CD1c-positive myeloid dendritic cell (primary cell): ENCODE measurements at regions not wholly inside any gene's neighbourhood (a gene's known extent, or its start where the extent isn't known, plus 50 kb on each side); places are given as distances from the start of the nearest gene placed in this dataset.

Experiments
- DNase-seq: peaks from one replicate; pipeline ENCODE4 v3.0.0-alpha.2; 2016; ENCODE audit errors: extremely low spot score

DNA sequence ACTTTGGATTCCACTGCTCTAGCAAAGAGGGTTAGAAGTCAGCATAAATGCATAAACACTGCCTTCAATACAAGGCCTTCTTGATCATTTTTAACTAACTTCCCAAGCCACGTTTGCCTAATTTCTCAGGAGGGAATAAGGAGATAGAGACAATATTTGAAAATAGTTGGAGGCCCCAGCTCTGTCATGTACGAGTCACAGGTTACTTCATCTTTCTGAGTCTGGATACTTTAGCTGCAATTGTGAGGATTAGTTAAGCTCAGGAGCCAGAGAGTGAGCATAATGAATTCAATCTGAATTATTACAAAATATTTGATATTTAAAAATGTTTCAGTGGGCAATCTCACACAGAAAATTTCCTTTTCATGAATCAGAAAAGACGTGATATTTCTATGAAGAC lies 298.9 kb downstream of the SHOX2 start:
- no peak for DNase-seq

DNA sequence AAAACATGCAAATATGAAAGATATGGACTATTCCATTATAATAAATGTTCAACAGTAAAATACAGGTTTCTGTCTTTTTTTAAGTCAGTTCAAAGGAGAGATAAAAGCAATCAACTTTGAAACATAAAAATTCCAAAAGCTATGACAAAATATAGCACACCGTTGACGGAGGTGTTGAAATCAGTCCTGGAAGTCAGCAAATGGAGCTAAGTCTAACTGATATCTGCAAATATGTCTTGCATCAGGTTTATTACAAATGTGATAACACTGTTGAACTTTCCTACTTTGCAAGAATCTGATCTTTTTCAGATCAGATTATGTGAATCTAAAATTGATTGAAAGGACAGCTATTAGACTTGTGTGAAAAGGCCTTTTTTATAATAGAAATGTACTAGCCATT lies 300.7 kb downstream of the SHOX2 start:
- DNase-seq: no peak

DNA sequence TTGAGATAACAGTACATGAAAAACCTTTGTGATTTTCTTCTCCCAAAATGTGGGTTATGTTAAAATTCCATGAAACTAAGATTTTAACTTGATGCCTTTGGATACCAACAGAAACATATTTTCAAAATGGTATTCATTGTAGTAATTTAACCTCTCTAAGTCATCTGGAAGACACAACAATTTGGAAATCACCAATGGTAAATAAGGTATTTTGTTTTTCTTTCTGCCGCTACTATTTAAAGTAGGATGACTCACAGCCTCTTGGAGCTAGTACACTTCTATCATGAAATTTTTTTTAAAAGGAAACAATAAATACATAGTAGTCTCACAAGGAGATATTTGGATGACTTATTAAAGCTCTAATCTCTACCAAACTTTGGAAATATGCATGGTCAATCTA lies 291.6 kb upstream of the VEPH1 start:
- no peak for DNase-seq

DNA sequence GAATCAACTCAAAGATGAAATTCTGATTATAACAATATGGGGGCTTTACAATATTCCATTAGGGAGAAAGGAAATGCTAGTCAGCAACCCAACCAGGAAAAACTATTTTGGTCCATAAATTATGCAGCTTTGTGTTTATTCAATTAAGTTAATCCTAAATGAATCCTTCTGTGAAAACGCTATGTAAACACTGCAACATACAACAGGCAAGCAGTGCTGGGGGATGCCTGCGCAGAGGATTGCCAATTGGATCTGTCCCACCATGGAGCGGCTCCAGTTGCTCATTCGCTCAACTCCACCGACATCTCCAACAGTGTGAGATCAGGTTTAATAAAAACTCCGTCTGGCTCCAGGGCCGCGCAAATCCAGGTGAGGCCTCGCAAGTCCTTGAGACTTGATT lies 290.5 kb upstream of the VEPH1 start:
- DNase-seq: no peak

DNA sequence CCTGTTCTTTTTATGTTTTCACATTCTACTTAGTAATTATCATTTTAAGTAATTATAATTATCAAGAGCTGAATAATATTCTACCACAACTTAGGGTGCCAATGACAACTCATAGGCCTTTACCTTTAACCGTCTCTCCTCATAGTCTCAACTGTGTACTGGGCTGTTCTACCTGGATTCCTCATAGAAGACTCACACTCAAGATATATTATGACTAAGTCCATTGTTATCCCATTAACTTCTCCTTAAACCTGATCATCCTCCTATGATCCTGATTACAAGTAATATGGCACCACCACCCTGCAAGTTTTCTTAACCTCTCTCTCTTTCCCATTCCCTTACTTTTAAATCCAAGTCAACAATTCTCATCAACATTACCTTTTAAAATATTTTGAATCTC lies 285.9 kb upstream of the VEPH1 start:
- DNase-seq: no peak

DNA sequence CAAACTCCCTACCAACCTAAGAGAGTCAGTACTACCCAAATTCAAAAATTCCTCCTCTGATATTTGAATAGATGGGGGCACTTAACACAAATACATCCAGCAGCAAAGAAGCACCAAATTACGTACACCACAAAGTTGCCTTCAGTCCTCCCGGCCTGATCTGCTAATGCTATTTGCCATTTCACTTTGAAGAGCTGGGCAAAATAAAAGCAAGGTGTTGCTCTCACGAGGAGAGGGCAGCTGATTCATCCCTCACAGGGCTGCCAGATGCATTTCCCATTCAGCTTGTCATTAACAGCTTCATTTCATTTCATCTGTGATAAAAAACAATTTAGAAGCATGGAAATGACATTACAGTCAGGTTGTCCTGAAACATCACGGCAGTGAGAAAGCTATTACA lies 283.4 kb upstream of the VEPH1 start:
- no peak for DNase-seq

DNA sequence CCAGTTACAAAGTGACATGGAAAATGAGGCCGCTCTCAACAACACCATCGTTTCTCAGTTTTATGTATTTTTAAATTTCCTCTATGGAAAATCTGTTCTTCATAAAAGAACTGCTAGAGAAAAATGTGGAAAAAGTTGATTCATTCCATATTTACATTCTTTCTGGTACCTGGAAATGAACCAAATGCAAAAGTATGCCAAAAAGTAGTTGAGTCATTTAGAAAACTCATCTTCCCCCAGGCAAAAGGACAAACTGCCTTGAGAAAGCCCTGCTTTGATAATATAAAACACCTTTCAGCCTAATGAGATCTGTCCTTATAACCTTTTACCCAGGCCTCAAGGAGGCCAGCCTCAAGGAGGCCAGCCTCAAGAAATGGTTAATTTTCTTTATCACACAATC lies 283.0 kb upstream of the VEPH1 start:
- DNase-seq: no peak

DNA sequence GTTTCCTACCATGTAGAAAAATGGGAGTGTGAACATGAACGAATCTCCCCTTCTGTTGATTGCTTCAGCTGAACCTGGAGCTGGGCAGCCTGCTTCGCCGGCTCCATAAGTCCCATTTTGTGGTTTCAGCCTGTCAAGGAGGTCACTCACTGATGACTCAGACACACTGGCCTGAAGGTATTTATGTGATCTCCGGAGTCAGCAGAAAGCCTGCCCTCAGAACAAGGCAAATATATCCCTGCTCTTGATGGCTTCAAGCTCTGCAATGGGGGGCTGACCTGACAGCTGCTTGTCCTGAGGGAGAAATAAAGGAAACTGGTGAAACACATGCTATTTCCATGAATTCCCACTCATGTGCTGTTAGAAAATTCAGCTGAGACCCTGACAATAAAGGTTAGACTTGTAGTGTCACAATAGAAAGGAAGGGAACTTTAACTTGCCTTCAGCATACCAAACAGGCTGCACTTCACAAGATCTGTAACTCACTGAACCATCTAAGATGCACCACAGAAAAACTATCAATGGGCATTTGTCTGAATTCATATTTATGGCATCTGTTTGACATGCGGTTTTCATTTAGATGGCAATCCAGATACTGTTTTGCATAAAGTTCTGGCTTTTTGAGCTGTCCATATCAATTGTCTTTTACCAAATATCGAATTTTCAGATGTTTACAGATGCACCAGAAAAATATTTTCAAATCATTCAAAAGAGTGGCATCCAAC lies 282.0 kb upstream of the VEPH1 start:
- DNase-seq: no peak

DNA sequence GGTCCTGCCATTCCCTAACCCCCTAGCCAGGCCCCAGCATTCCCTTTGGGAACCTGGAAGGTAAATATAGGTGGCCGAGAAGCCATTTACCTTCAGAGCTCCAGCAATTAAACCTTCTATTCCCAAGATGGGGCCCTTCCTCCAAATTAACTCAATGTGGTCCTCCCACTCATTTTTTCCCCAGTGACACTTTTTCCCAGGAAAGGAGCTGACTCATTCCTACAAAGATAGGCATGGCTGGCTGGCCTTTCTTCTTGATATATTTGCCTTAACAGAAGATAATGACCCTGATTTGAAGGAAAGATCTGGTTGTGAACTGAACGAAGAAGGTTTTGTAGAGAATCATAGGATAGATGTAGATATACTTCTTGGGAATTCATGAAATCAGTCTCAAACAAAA lies 279.0 kb upstream of the VEPH1 start:
- no peak for DNase-seq

DNA sequence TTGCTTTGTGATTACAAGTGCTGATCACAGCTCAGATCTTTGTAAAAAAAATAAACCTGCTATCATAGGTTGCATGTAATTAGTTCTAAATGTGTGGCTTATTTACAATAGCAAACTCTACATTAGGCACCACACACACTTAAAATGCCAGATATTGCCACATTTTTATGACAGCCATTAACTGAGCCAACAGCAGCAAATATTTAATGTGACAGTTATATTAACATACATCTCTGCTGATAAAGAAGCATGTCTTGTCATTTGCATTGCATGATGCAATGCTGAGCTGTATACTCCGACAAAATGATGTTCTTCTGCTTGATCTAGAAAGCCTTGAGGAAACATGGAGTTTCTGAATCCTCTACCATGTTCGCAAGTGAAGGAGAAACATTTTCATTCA lies 273.6 kb upstream of the VEPH1 start:
- no peak for DNase-seq

DNA sequence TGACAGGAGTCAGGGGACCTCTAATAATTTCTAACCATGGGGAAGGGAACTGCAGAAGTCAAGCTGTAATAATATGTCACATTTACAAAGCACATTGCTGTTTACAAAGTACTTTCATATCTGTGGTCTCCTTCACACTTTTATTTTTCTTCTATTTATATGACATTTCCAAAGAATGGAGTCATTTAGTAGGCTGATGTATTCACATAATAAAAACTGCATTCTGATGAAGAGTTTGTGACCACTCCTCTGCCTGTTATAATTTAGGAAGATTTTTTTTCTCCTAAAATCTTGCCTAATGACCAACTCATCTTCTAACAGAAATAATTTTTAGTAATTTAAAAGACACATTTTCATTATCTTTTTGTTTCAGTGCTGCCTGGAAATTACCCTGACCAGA lies 272.2 kb upstream of the VEPH1 start:
- DNase-seq: no peak

DNA sequence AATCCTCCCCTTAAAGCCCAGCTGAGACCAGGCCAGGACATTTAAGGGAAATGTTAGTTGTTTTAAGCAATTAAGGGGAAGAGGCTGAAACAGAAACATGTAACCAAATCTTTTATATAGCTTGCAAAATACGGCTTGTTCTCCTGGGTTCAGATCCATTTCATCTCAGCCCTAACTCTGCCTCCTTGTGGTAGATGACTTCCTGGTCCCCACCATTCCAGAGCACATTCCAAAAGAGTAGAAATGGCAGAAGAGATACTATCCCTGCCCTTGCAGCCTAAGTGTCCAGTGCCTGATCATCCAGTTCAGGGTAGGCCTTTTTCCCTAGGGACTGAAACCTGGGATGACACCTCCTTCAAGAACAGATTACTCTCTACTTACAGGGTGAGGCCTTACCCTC lies 266.2 kb upstream of the VEPH1 start:
- no peak for DNase-seq

DNA sequence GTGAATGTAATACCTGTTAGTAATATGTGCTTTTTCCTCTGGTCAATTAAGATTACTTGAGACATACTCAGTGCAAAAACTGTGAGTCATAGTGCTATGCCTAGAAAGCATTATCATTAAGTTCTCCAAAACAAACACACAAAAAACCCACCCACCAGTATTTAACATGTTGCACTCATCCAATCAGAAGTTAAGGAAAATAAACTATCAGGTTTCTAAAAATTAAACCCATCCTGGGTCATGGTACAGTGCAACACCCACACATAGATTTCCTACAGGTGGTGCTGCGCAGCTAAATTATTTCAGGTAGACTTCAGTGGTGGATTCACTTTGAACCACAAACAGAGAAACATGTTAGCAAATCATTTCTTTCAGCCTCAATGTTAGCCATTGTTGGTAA lies 264.4 kb upstream of the VEPH1 start:
- DNase-seq: no peak

DNA sequence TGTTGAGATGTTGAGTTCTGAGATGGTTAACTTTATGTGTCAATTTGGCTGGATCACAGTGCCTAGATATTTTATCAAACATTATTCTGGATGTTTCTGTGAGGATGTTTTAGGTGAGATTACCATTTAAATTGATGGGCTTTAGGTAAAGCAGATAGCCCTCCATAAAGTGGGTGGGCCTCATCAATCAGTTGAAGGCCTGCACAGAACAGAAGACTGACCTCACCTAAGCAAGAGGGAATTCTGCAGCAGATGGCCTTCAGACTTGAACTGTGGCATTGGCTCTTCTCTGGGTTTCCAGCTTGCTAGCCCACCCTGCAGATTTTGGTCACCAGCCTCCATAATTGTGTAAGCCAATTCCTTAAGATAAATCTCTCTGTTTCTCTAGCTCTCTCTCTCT lies 260.4 kb upstream of the VEPH1 start:
- DNase-seq: no peak

DNA sequence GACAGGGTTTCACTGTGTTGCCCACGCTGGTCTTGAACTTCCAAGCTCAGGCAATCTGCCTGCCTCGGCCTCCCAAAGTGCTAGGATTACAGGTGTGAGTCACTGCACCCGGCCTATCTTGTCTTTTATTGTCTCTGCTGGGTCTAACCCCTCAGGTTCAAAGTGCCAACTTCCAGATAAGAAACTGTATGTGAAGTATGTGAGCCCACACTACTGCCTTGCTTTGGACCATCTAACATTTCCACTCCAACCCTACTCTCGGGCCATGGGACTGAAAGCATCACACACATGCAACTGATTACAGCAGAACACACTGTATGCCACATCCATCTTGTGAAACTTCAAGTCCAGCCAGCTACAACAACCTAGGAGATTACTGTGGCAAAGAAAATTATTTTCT lies 256.1 kb upstream of the VEPH1 start:
- DNase-seq: no peak

DNA sequence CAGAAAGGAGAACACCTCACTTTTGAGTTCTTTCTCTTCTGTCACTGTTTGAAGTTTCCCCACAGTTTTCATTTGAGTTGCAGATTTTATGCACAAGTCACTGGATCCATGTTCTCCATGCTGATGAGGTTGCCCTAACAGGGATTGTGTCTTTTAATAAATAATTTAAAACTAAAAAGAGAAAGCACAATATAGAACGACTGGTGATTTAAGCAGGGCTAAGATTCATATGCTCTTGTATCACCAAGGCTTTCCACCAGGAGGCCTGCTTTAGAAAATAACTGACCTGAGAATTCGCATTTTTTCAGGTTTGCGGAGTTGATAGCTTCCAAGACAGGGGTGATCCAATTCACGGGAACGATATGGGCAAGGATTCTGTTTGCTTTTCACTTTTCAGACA lies 252.0 kb upstream of the VEPH1 start:
- DNase-seq: no peak

DNA sequence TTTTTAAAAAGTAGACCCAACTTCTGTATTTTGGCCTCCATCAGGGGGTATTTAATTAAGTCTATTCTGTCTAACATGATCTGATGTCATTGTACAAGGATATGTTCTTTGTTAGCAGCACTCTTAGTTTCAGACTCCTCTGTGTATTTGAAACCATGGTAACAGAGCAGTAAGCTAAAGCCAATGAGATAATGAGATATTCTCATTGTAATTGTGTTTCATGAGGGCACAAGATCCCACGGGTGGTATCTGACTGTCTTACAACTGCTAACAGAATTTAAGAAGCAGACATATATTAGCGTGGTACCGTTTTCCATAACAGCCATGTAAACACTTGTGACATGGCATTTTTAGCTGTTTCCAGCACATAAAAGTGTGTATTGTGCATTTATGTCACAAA lies 251.2 kb upstream of the VEPH1 start:
- no peak for DNase-seq

DNA sequence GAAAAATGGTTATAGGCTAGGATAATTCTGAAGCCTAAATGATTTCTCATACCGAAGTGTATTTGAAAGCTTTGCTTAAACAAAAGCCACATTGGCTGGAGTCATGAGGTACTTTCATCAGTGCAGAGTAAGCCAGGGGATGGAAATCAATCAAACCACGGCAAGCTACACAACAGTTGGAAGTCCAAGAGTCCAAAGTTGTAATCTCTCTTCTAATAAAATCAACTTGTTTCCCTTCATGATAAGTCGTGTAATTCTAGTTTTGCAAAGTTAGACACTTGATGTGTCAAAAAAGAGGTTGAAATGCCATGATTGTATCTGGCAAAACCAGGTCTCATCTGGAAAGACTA lies 250.5 kb upstream of the VEPH1 start:
- no peak for DNase-seq

DNA sequence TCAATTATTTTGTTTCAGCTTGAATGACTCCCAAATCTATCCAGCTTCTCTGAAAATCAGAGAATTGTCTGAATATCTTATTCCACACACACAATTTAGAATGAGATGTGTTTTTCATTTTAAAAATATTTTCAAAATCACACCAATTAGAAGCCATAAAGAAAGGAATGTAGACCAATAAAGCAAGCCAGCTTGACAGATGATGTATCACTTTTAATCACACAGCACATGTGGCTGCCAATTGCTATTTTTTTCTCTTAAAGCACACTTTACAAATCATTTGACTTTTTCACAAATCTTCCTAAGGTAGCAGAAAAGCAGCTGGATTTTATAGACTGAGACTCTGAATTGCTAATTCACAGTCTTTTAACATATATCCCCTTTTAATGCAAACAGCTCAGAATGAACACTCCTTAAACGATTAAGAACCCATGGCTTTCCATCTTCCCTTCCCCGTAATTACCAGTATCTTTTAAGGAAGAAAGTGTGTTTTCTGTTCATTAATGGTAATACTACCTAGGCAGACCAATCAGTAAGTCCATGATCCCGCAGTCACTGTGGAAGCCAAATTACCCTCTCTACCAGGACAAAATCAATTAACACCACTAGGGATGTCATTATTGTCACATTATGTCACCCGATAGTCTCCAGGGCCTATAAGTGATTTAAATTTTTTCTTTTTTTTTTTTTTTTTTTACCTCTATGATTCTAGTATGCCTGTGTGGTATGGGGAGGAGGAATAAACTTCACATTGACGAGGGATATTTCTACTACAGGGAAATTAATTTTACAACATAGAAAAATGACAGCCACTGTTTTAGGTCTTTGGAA lies 250.0 kb upstream of the VEPH1 start:
- no peak for DNase-seq

DNA sequence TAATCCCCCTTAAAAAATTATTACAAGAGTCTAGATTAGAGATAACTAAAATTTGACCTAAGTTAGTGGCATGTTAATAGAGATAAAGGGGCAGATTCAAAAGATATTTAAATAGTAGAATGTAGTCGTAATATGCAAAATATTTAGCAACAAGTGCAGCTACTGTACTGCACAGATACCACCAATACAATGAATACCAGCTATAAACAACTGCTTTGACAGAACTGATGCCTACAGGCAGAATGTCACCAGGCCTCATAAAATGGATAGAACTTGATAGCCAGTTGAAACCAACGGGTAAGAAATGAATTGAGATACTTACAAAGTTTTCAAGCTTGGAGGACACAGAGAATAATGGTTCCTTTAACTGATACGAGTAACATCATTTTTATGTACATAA lies 249.3 kb upstream of the VEPH1 start:
- no peak for DNase-seq

DNA sequence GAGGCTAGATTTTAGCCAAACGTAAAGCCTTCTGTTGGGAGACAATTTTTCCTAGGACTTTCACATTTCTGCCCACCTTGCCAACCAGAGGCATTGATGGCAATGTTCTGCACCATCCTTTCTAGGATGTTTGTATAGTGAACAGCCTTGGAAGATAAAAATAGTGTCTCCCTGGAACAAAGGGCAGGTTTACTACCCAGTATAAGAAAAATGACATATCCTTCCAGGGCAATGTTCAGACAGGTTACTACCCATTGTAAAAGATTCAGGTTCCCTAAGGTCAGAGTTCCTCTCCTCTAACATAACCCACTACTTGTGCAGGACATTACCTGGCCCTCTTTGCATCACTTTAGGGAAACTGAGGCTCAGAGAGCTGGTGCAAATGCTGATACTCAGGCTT lies 248.2 kb upstream of the VEPH1 start:
- DNase-seq: no peak

DNA sequence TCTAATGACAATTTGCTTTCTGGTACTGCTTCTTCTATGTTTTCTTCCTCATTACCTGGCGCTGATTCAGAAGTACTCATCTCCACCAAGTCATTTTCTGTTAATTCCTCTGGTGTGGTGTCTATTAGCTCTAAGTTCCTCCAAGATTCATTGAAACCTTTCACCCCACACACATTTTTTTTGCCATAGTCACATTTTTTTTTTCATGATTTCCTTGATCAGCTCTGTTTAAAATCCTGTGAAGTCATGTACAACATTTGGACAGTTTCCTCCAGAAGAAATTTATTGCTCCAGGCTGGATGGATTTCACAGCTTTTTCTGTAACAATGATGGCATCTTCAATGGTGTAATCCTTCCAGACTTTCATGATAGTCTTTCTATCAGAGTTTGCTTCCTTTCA lies 243.2 kb upstream of the VEPH1 start:
- no peak for DNase-seq

DNA sequence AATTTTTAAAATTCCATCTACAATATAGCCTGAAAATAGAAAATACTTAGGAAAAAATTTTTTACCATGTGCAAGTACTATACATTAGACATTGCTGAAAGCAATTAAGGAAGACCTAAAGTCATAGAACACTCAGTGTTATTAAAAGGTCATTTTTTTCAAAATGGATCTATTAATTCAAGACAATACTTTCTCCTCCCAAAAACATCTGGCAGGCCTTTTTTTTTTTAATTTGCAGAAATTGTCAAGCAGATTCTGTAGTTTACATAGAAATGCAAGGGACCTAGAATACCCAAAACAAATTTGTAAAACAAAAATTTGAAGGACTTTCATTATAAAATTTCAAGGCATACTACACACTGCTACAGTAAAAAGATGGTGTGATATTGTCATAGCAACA lies 238.4 kb upstream of the VEPH1 start:
- DNase-seq: no peak

DNA sequence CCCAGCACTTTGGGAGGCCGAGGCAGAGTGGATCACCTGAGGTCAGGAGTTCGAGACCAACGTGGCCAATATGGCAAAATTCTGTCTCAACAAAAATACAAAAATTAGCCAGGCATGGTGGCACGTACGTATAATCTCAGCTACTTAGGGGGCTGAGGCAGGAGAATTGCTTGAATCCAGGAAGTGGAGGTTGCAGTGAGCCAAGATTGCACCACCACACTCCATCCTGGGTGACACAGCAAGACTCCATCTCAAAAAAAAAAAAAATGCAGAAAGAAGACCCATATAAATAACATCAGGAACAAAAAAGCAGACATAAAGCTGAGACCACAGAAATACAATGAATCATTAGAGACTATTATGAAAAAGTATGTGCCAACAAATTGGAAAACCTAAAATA lies 235.2 kb upstream of the VEPH1 start:
- no peak for DNase-seq
